Astrocyte (in vitro differentiated cells and primary cell): ENCODE measurements at regions not wholly inside any gene's neighbourhood (a gene's known extent, or its start where the extent isn't known, plus 50 kb on each side); places are given as distances from the start of the nearest gene placed in this dataset.
"Not testable (repeated sequence)": the region's sequence is repeated elsewhere in the genome, so short reads cannot be mapped to it uniquely, and the experiment has no call there.

Source experiments
- DNase-seq: peaks from one replicate; pipeline ENCODE4 v3.0.0-alpha.2; 2010; ENCODE audit warnings: low read depth
- FAIRE-seq: peaks from 2 replicates; lab custom pipeline; 2011; peaks lifted over from hg19 to GRCh38; lab: Jason Lieb, UNC
- H2AFZ ChIP-seq: 2 replicates; pipeline ENCODE4 v1.6.0; 2012; ENCODE audit warnings: low read depth, low read length, inconsistent platforms
- H3K27ac ChIP-seq: 2 replicates; pipeline ENCODE4 v1.5.1; 2011; ENCODE audit warnings: low read depth, low read length, inconsistent platforms
- H3K27me3 ChIP-seq: 2 replicates; pipeline ENCODE4 v1.6.0; 2011; ENCODE audit warnings: low read length, inconsistent platforms; ENCODE audit not compliant: insufficient read depth
- H3K36me3 ChIP-seq: 2 replicates; pipeline ENCODE4 v1.5.1; 2011; ENCODE audit warnings: low read length, inconsistent platforms; ENCODE audit not compliant: insufficient read depth
- H3K4me1 ChIP-seq: 2 replicates; pipeline ENCODE4 v1.5.1; 2011; ENCODE audit warnings: low read length, inconsistent platforms; ENCODE audit not compliant: insufficient read depth
- H3K4me2 ChIP-seq: 2 replicates; pipeline ENCODE4 v1.6.0; 2012; ENCODE audit warnings: low read length, inconsistent platforms
- H3K4me3 ChIP-seq: 2 replicates; pipeline ENCODE4 v1.5.1; 2011; ENCODE audit warnings: low read depth, mild to moderate bottlenecking, low read length, inconsistent platforms; ENCODE audit not compliant: insufficient read depth
- H3K79me2 ChIP-seq: 2 replicates; pipeline ENCODE4 v1.6.0; 2012; ENCODE audit warnings: mild to moderate bottlenecking, low read length, inconsistent platforms; ENCODE audit not compliant: insufficient read depth
- H3K9ac ChIP-seq: 2 replicates; pipeline ENCODE4 v1.6.0; 2012; ENCODE audit warnings: mild to moderate bottlenecking, low read length, inconsistent platforms
- H3K9me3 ChIP-seq: 2 replicates; pipeline ENCODE4 v1.5.1; 2012; ENCODE audit warnings: low read depth, mild to moderate bottlenecking, low read length, inconsistent platforms; ENCODE audit not compliant: insufficient read depth
- H4K20me1 ChIP-seq: 2 replicates; pipeline ENCODE4 v1.6.0; 2012; ENCODE audit warnings: low read length, inconsistent platforms; ENCODE audit not compliant: insufficient read depth
- H3K27ac Mint-ChIP-seq: one replicate; pipeline ENCODE4 v1.8.0; 2021; ENCODE audit warnings: mild to moderate bottlenecking, mixed read lengths; ENCODE audit not compliant: unreplicated experiment
- H3K27me3 Mint-ChIP-seq: one replicate; pipeline ENCODE4 v1.8.0; 2021; ENCODE audit warnings: low read depth, mixed read lengths; ENCODE audit not compliant: unreplicated experiment
- H3K36me3 Mint-ChIP-seq: one replicate; pipeline ENCODE4 v1.8.0; 2021; ENCODE audit warnings: low read depth, mixed read lengths; ENCODE audit not compliant: unreplicated experiment
- H3K4me1 Mint-ChIP-seq: one replicate; pipeline ENCODE4 v1.8.0; 2021; ENCODE audit warnings: low read depth, mixed read lengths; ENCODE audit not compliant: unreplicated experiment
- H3K4me3 Mint-ChIP-seq: one replicate; pipeline ENCODE4 v1.8.0; 2021; ENCODE audit warnings: mild to moderate bottlenecking, moderate library complexity, mixed read lengths; ENCODE audit not compliant: unreplicated experiment
- H3K9me3 Mint-ChIP-seq: one replicate; pipeline ENCODE4 v1.8.0; 2021; ENCODE audit warnings: mild to moderate bottlenecking, mixed read lengths; ENCODE audit not compliant: unreplicated experiment
- EZH2 ChIP-seq: IDR thresholded peaks from 2 replicates; pipeline ENCODE4 v1.6.1; 2012; ENCODE audit warnings: mild to moderate bottlenecking, low read length, inconsistent platforms; ENCODE audit not compliant: insufficient read depth
- TF ChIP-seq, protein P1 (sequence below): IDR thresholded peaks from 2 replicates; pipeline ENCODE4 v1.5.1; 2011; ENCODE audit warnings: low read depth, mild to moderate bottlenecking, inconsistent platforms, low read length, moderate library complexity; ENCODE audit not compliant: insufficient read depth

DNA sequence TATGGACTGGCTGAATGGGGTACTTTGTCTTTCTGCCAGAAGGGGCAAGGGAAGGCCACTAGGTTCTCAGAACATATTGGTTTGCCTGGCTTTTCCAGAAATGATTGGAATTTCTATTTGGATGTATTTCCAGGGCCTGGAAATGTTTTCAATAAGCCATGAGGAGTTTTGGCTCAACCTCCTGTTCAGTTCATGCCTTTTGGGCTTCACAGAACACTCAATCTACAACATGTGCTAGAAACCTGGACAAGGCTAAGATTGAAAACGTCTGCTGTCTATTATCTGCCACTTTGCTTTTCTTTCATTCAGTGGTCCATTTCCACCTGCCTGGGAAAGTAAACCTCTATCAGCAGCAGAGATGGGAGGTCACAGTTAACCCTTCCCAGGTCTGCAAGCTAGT lies 793.4 kb downstream of the TENT5A start:
- TF ChIP-seq EZH2: no peak
- TF ChIP-seq, protein P1, sequence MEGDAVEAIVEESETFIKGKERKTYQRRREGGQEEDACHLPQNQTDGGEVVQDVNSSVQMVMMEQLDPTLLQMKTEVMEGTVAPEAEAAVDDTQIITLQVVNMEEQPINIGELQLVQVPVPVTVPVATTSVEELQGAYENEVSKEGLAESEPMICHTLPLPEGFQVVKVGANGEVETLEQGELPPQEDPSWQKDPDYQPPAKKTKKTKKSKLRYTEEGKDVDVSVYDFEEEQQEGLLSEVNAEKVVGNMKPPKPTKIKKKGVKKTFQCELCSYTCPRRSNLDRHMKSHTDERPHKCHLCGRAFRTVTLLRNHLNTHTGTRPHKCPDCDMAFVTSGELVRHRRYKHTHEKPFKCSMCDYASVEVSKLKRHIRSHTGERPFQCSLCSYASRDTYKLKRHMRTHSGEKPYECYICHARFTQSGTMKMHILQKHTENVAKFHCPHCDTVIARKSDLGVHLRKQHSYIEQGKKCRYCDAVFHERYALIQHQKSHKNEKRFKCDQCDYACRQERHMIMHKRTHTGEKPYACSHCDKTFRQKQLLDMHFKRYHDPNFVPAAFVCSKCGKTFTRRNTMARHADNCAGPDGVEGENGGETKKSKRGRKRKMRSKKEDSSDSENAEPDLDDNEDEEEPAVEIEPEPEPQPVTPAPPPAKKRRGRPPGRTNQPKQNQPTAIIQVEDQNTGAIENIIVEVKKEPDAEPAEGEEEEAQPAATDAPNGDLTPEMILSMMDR: no peak
- no peak overlapping the region for H3K27ac Mint-ChIP-seq
- H3K27me3 Mint-ChIP-seq: no peaks in the 10 kb centered on the region
- FAIRE-seq: no peak
- no peaks in the 10 kb centered on the region for H3K9me3 Mint-ChIP-seq
- Histone ChIP-seq H3K79me2 (no peaks in the 10 kb centered on the region), H2AFZ (no peak overlapping the region), H4K20me1 (no peaks in the 10 kb centered on the region), H3K27ac (no peak overlapping the region), H3K4me3 (no peak overlapping the region), H3K9ac (no peak overlapping the region), H3K4me2 (no peak overlapping the region), H3K27me3 (no peaks in the 10 kb centered on the region), H3K4me1 (no peaks in the 10 kb centered on the region), H3K36me3 (no peaks in the 10 kb centered on the region), H3K9me3 (no peaks in the 10 kb centered on the region)
- no peak for DNase-seq
- H3K4me3 Mint-ChIP-seq: no peak overlapping the region
- H3K4me1 Mint-ChIP-seq: peaks cover 5% of the 10 kb centered on the region
- no peaks in the 10 kb centered on the region for H3K36me3 Mint-ChIP-seq

DNA sequence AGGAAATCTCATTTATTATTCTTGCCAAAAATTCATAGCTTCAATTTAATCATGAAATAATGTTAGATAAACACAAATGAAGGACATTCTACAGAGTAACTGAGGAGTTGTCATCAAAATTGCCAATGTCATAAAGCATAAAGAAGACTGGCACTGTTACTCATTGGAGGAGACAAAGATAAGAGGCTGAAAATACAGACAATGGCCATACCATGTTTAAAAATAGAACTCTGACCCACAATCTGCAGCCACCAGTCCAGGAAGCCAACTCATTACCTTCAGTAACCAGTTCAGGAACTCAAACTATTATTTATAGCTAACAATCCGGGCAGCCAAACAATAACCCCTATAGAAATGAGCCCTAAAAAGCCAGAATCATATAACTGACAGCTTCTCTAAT lies 795.6 kb downstream of the TENT5A start:
- no peak overlapping the region for H3K4me3 Mint-ChIP-seq
- TF ChIP-seq EZH2: no peak
- TF ChIP-seq, protein P1: no peak
- no peaks in the 10 kb centered on the region for H3K79me2 ChIP-seq
- FAIRE-seq: no peak
- no peak overlapping the region for H2AFZ ChIP-seq
- no peak overlapping the region for H3K27ac Mint-ChIP-seq
- H3K27me3 ChIP-seq: no peaks in the 10 kb centered on the region
- no peak overlapping the region for H3K27ac ChIP-seq
- H4K20me1 ChIP-seq: no peaks in the 10 kb centered on the region
- H3K4me1 ChIP-seq: no peaks in the 10 kb centered on the region
- no peaks in the 10 kb centered on the region for H3K9me3 Mint-ChIP-seq
- no peak overlapping the region for H3K4me2 ChIP-seq
- H3K4me1 Mint-ChIP-seq: peaks cover 5% of the 10 kb centered on the region
- no peak for DNase-seq
- H3K36me3 ChIP-seq: no peaks in the 10 kb centered on the region
- no peaks in the 10 kb centered on the region for H3K9me3 ChIP-seq
- H3K4me3 ChIP-seq: no peak overlapping the region
- H3K27me3 Mint-ChIP-seq: no peaks in the 10 kb centered on the region
- no peak overlapping the region for H3K9ac ChIP-seq
- no peaks in the 10 kb centered on the region for H3K36me3 Mint-ChIP-seq

DNA sequence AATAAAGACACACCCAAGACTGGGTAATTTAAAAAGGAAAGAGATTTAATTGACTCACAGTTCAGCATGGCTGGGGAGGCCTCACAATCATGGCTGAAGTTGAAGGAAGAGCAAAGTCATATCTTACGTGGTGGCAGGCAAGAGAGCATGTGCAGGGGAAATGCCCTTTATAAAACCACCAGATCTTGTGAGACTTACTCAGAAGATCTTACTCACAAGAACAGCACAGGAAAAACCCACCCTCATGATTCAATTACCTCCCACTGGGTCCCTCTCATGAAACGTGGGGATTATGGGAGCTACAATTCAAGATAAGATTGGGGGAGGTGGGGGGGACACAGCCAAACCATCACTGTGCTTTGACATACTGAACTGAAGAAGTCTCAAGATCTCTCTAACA lies 800.0 kb downstream of the TENT5A start:
- not testable (repeated sequence) for H3K4me3 ChIP-seq, H3K27ac ChIP-seq, H3K9ac ChIP-seq, H3K9me3 Mint-ChIP-seq, H3K9me3 ChIP-seq, H2AFZ ChIP-seq, H3K27ac Mint-ChIP-seq, H4K20me1 ChIP-seq, H3K27me3 Mint-ChIP-seq, H3K4me1 ChIP-seq, H3K4me3 Mint-ChIP-seq, H3K36me3 Mint-ChIP-seq, FAIRE-seq, H3K36me3 ChIP-seq, DNase-seq, H3K27me3 ChIP-seq, H3K4me1 Mint-ChIP-seq, H3K79me2 ChIP-seq, H3K4me2 ChIP-seq
